ENCODE measurements at regions not wholly inside any gene's neighbourhood (a gene's known extent, or its start where the extent isn't known, plus 50 kb on each side); places are given as distances from the start of the nearest gene placed in this dataset.

GRCh38 chr10:63708421-63708820 lies 187.2 kb downstream of the REEP3 start:
- no peak for DNase-seq (ENCODE audit: low read depth)
- no peak for TF ChIP-seq CTCF (IDR thresholded peaks at IDR 0.05; ENCODE audit: control insufficient read depth, insufficient read depth, low read depth, low read length, missing control alignments)

GRCh38 chr10:63710703-63711102 lies 189.5 kb downstream of the REEP3 start:
- no peak overlapping the region for H3K4me3 ChIP-seq (ENCODE audit: control insufficient read depth, low read depth, low read length)
- TF ChIP-seq CTCF (IDR thresholded peaks at IDR 0.05; ENCODE audit: control insufficient read depth, insufficient read depth, low read depth, low read length, missing control alignments): no peak
- no peak for DNase-seq (ENCODE audit: low read depth)

More at GRCh38 chr10:63708421-63708820, 187.2 kb downstream of the REEP3 start:
- H3K4me3 ChIP-seq (ENCODE audit: control insufficient read depth, low read depth, low read length): no peak overlapping the region

DNA sequence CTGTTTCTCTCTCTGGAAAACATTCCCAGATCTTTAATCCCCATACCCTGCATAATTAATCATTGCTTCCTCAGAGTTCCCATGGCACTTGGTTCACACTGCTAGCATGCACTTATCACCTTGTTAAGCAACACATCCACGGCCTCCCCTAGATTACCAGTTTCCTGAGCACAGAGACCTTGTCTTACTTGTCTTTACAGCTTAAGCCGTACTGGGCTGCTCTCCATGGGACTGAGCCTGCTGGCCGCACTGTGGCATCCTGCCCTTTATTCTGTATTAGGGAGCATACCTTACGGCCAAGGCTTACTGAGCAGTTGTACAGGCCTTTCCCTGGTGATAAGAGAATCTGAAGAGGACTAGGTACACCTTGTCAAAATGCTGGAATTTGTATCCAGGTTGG lies 190.2 kb downstream of the REEP3 start:
- no peak for TF ChIP-seq CTCF (IDR thresholded peaks at IDR 0.05; ENCODE audit: control insufficient read depth, insufficient read depth, low read depth, low read length, missing control alignments)
- no peak for DNase-seq (ENCODE audit: low read depth)
- H3K4me3 ChIP-seq (ENCODE audit: control insufficient read depth, low read depth, low read length): no peak overlapping the region

DNA sequence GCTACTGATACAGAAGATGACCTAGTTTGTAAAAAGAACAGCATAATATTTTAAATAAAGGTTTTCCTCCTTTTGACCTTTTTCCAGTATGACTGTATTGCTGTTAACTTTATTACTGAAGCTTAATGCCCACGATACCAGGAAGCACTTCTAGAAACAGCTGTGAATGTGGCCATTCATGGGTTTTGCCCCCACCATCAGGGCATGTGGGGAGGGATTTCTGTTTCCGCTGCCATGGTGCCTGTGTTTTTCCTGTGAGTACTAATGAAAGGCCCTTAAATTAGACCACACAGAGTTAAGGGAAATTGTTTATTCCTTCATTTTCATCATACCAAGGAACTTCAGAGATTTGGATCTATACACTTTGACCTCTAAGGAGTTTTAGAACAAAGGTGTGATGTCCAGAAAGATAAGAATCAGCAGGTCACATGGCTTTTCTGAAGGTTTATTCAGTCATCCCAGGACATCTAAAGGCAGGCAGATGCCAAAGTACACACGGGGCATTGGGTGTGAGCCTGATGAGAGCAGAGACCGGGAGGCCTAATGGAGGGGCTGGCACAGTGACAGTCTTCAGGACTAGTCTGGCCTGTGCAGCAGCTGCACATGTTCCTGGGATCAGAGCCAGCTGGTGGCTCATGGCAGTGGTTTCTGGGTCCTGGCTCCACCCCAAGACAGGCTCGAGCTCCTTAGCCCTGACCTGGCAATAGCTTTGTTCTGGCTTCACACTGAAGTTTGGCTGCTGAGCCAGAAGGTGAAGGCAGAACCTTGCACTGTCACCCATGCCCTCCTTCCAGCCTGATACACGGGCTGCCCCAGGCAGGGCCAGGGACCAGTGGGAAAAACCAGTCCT lies 190.9 kb downstream of the REEP3 start:
- no peak for TF ChIP-seq CTCF (IDR thresholded peaks at IDR 0.05; ENCODE audit: control insufficient read depth, insufficient read depth, low read depth, low read length, missing control alignments)
- peak; percentile 77 for DNase-seq (ENCODE audit: low read depth)
- no peak overlapping the region for H3K4me3 ChIP-seq (ENCODE audit: control insufficient read depth, low read depth, low read length)

- no peak for TF ChIP-seq CTCF (IDR thresholded peaks at IDR 0.05; ENCODE audit: control insufficient read depth, insufficient read depth, low read depth, low read length, missing control alignments)
- no peak for DNase-seq (ENCODE audit: low read depth)
- H3K4me3 ChIP-seq (ENCODE audit: control insufficient read depth, low read depth, low read length): no peak overlapping the region
Observed at GRCh38 chr10:63712717-63713115, 191.5 kb downstream of the REEP3 start.

- H3K4me3 ChIP-seq (ENCODE audit: control insufficient read depth, low read depth, low read length): no peak overlapping the region
- no peak for DNase-seq (ENCODE audit: low read depth)
- no peak for TF ChIP-seq CTCF (IDR thresholded peaks at IDR 0.05; ENCODE audit: control insufficient read depth, insufficient read depth, low read depth, low read length, missing control alignments)
Observed at GRCh38 chr10:63713191-63714144, 192.3 kb downstream of the REEP3 start.

All from AG09309 (cell line).